K562 (cell line): ENCODE measurements at regions not wholly inside any gene's neighbourhood (a gene's known extent, or its start where the extent isn't known, plus 50 kb on each side); places are given as distances from the start of the nearest gene placed in this dataset.

Source experiments
- ADNP ChIP-seq: fragments of 200-800 bp; sonication (Bioruptor generic); IDR thresholded peaks from 2 replicates; pipeline ENCODE4 v1.6.1; 2016; ENCODE audit warnings: missing genetic modification characterization, missing compliant biosample characterization
- ARID1B ChIP-seq: fragments of 450-650 bp; IDR thresholded peaks from 2 replicates; pipeline ENCODE4 v1.6.1; 2016; ENCODE audit warnings: antibody characterized with exemption, mild to moderate bottlenecking, inconsistent platforms
- ARID3A ChIP-seq: IDR thresholded peaks from 2 replicates; pipeline ENCODE4 v1.6.1; 2012; ENCODE audit warnings: low read depth, low read length, improper control_type of control experiment, borderline replicate concordance
- ATF1 ChIP-seq, 2 experiments: fragments of 450-650 bp in 1 of 2; IDR thresholded peaks; 2 replicates each; pipeline ENCODE4 v1.6.1; 2016; ENCODE audit warnings: missing compliant biosample characterization in 1 of 2, missing genetic modification characterization in 1 of 2
- ATF6 ChIP-seq: sonication (generic); formaldehyde crosslinking; IDR thresholded peaks from 2 replicates; pipeline ENCODE4 v1.4.0; 2020; ENCODE audit warnings: mild to moderate bottlenecking, missing genetic modification reagents
- BRCA1 ChIP-seq, 2 experiments: fragments of 450-650 bp in 1 of 2; sonication (generic) in 1 of 2; formaldehyde crosslinking in 1 of 2; IDR thresholded peaks; 2 replicates each; pipeline versions ENCODE4 v1.5.0 to v1.6.1; 2017 to 2020; ENCODE audit warnings: mild to moderate bottlenecking in 1 of 2, missing genetic modification reagents in 1 of 2
- E2F1 ChIP-seq: sonication (generic); formaldehyde crosslinking; IDR thresholded peaks from 2 replicates; pipeline ENCODE4 v1.8.1; 2023; ENCODE audit warnings: mild to moderate bottlenecking, missing genetic modification reagents, moderate library complexity
- ETV6 ChIP-seq, 3 experiments: fragments of 150-350 bp in 1 of 3; sonication (generic) in 1 of 3; formaldehyde crosslinking in 1 of 3; IDR thresholded peaks; 2 replicates each; pipeline versions ENCODE4 v1.6.1 to v1.8.0; 2014 to 2022; ENCODE audit warnings: borderline replicate concordance in 2 of 3, low read depth in 2 of 3, antibody characterized with exemption in 1 of 3, low read length in 1 of 3, mild to moderate bottlenecking in 1 of 3, missing genetic modification reagents in 1 of 3
- EWSR1 ChIP-seq: fragments of 450-650 bp; IDR thresholded peaks from 2 replicates; pipeline ENCODE4 v1.6.1; 2018; ENCODE audit warnings: borderline replicate concordance, mild to moderate bottlenecking, low read depth, moderate library complexity; ENCODE audit not compliant: partially characterized antibody
- HMGXB4 ChIP-seq: sonication (generic); formaldehyde crosslinking; IDR thresholded peaks from 2 replicates; pipeline ENCODE4 v1.8.1; 2023; ENCODE audit warnings: mild to moderate bottlenecking, missing genetic modification reagents
- JUN ChIP-seq, 2 experiments: sonication (generic) in 1 of 2; formaldehyde crosslinking in 1 of 2; IDR thresholded peaks; 2 replicates each; pipeline versions ENCODE4 v1.6.1 to v1.8.0; 2012 to 2022; ENCODE audit warnings: borderline replicate concordance in 2 of 2, mild to moderate bottlenecking in 2 of 2, improper control_type of control experiment in 1 of 2, low read depth in 1 of 2, low read length in 1 of 2, missing genetic modification reagents in 1 of 2
- NBN ChIP-seq: fragments of 450-650 bp; IDR thresholded peaks from 2 replicates; pipeline ENCODE4 v1.6.1; 2016; ENCODE audit warnings: low read depth, mild to moderate bottlenecking
- NCOA2 ChIP-seq, 2 experiments: fragments of 450-650 bp; IDR thresholded peaks; 2 replicates each; pipeline ENCODE4 v1.6.1; 2018; ENCODE audit warnings: mild to moderate bottlenecking in 2 of 2, moderate library complexity in 1 of 2; ENCODE audit not compliant: partially characterized antibody in 2 of 2
- PTBP1 ChIP-seq: fragments of 200-400 bp; formaldehyde crosslinking; IDR thresholded peaks from 2 replicates; pipeline ENCODE4 v1.6.1; 2017; ENCODE audit warnings: low read depth, low read length
- PYGO2 ChIP-seq: fragments of 450-650 bp; IDR thresholded peaks from 2 replicates; pipeline ENCODE4 v1.6.1; 2016; ENCODE audit warnings: mild to moderate bottlenecking, missing genetic modification characterization, moderate library complexity, missing compliant biosample characterization
- SREBF2 ChIP-seq: sonication (generic); formaldehyde crosslinking; IDR thresholded peaks from 2 replicates; pipeline ENCODE4 v1.4.0; 2020; ENCODE audit warnings: mild to moderate bottlenecking, missing genetic modification reagents
- TRIM28 ChIP-seq: fragments of 450-650 bp; IDR thresholded peaks from 2 replicates; pipeline ENCODE4 v1.6.1; 2017
- ZBTB7A ChIP-seq: IDR thresholded peaks from 2 replicates; pipeline ENCODE4 v1.6.1; 2011; ENCODE audit warnings: low read depth, mild to moderate bottlenecking, low read length, moderate library complexity, borderline replicate concordance; ENCODE audit not compliant: control insufficient read depth
- ZNF253 ChIP-seq: fragments of 250-450 bp; sonication (Bioruptor Pico); conservative IDR thresholded peaks from 2 replicates; pipeline ENCODE4 v1.6.1; 2021; ENCODE audit warnings: mild to moderate bottlenecking
- ZNF431 ChIP-seq: sonication (generic); formaldehyde crosslinking; IDR thresholded peaks from 2 replicates; pipeline ENCODE4 v1.8.0; 2022; ENCODE audit warnings: mild to moderate bottlenecking, missing genetic modification reagents

- TF ChIP-seq ARID1B (peak; percentile 78), NBN (no peak; the same call in 1 of the 2 replicates), ETV6 (IDR thresholded peaks at IDR 0.05; ENCODE audit: borderline replicate concordance in 1 of 2, low read depth in 2 of 2, low read length in 1 of 2) (no peak), ETV6 (CRISPR knock-in tag; IDR thresholded peaks at IDR 0.05; ENCODE audit: borderline replicate concordance) (no peak), ZNF431 (CRISPR knock-in tag) (no peak), ZNF253 (CRISPR knock-in tag) (no peak), TRIM28 (no peak), E2F1 (no peak), EWSR1 (no peak), ZBTB7A (no peak), ADNP (tag) (0 out of 2 replicates have a peak, but pooled peaks have one; percentile 32), PYGO2 (no peak), BRCA1 (IDR thresholded peaks at IDR 0.05) (no peak), BRCA1 (CRISPR knock-in tag; IDR thresholded peaks at IDR 0.05) (no peak), SREBF2 (CRISPR knock-in tag) (no peak), PTBP1 (no peak), HMGXB4 (CRISPR knock-in tag) (no peak), JUN (IDR thresholded peaks at IDR 0.05; ENCODE audit: borderline replicate concordance, low read depth, low read length) (0 out of 2 replicates have a peak, but pooled peaks have one; percentile 17), JUN (CRISPR knock-in tag; IDR thresholded peaks at IDR 0.05; ENCODE audit: borderline replicate concordance) (no peak), ARID3A (no peak), ATF1 (CRISPR knock-in tag; IDR thresholded peaks at IDR 0.05) (no peak), ATF1 (tag; IDR thresholded peaks at IDR 0.05) (peak; percentile 97), ATF6 (CRISPR knock-in tag) (no peak), NCOA2 (IDR thresholded peaks at IDR 0.05; ENCODE audit: partially characterized antibody in 2 of 2) (no peak)
Measured at GRCh38 chr5:94094793-94095441, 353.5 kb upstream of the POU5F2 start (continued).
